ENCODE measurements at regions not wholly inside any gene's neighbourhood (a gene's known extent, or its start where the extent isn't known, plus 50 kb on each side); places are given as distances from the start of the nearest gene placed in this dataset.
"Not testable (repeated sequence)": the region's sequence is repeated elsewhere in the genome, so short reads cannot be mapped to it uniquely, and the experiment has no call there.

GRCh38 chr16:32116080-32116479 lies 137.0 kb upstream of the TP53TG3D start:
- H3K36me3 Mint-ChIP-seq (ENCODE audit: low read depth): no peaks in the 10 kb centered on the region
- H3K27me3 Mint-ChIP-seq (ENCODE audit: insufficient read depth): peaks cover 2% of the 10 kb centered on the region; the same call in 1 of the 2 replicates
- no peak for DNase-seq
- no peaks in the 10 kb centered on the region for H3K4me1 Mint-ChIP-seq (ENCODE audit: low read depth)
- H3K9me3 Mint-ChIP-seq: no peaks in the 10 kb centered on the region
- H3K4me3 Mint-ChIP-seq: peak overlapping the region; percentile 46; the same call in 1 of the 2 replicates
- no peak overlapping the region for H3K27ac Mint-ChIP-seq
- TF ChIP-seq CTCF (IDR thresholded peaks at IDR 0.05): no peak

- H3K36me3 Mint-ChIP-seq (ENCODE audit: low read depth); DNase-seq; H3K27ac Mint-ChIP-seq; H3K9me3 Mint-ChIP-seq; H3K4me1 Mint-ChIP-seq (ENCODE audit: low read depth); H3K27me3 Mint-ChIP-seq (ENCODE audit: insufficient read depth): not testable (repeated sequence)
- peak overlapping the region; percentile 46; the same call in 1 of the 2 replicates for H3K4me3 Mint-ChIP-seq
These were observed 136.6 kb upstream of the TP53TG3D start for GRCh38 chr16:32116533-32116932.

- not testable (repeated sequence) for H3K4me1 Mint-ChIP-seq (ENCODE audit: low read depth); H3K27ac Mint-ChIP-seq; H3K36me3 Mint-ChIP-seq (ENCODE audit: low read depth); DNase-seq; H3K27me3 Mint-ChIP-seq (ENCODE audit: insufficient read depth); H3K9me3 Mint-ChIP-seq; H3K4me3 Mint-ChIP-seq
These were observed 132.7 kb upstream of the TP53TG3D start for GRCh38 chr16:32120372-32120771.

GRCh38 chr16:32120779-32121178 lies 132.3 kb upstream of the TP53TG3D start:
- not testable (repeated sequence) for H3K27me3 Mint-ChIP-seq (ENCODE audit: insufficient read depth); H3K4me3 Mint-ChIP-seq; DNase-seq; H3K4me1 Mint-ChIP-seq (ENCODE audit: low read depth); H3K9me3 Mint-ChIP-seq; H3K36me3 Mint-ChIP-seq (ENCODE audit: low read depth); H3K27ac Mint-ChIP-seq

- not testable (repeated sequence) for DNase-seq; H3K36me3 Mint-ChIP-seq (ENCODE audit: low read depth); H3K4me1 Mint-ChIP-seq (ENCODE audit: low read depth); H3K27me3 Mint-ChIP-seq (ENCODE audit: insufficient read depth); H3K27ac Mint-ChIP-seq; H3K4me3 Mint-ChIP-seq; H3K9me3 Mint-ChIP-seq
These were observed 131.7 kb upstream of the TP53TG3D start for GRCh38 chr16:32121273-32121900.

GRCh38 chr16:32152434-32152833 lies 100.7 kb upstream of the TP53TG3D start:
- H3K27me3 Mint-ChIP-seq (ENCODE audit: insufficient read depth); H3K36me3 Mint-ChIP-seq (ENCODE audit: low read depth); H3K4me3 Mint-ChIP-seq; H3K4me1 Mint-ChIP-seq (ENCODE audit: low read depth); DNase-seq; H3K9me3 Mint-ChIP-seq; H3K27ac Mint-ChIP-seq: not testable (repeated sequence)

GRCh38 chr16:32187918-32188669 lies 65.0 kb upstream of the TP53TG3D start:
- not testable (repeated sequence) for H3K4me1 Mint-ChIP-seq (ENCODE audit: low read depth); H3K36me3 Mint-ChIP-seq (ENCODE audit: low read depth); H3K9me3 Mint-ChIP-seq; H3K4me3 Mint-ChIP-seq; H3K27ac Mint-ChIP-seq; DNase-seq; H3K27me3 Mint-ChIP-seq (ENCODE audit: insufficient read depth)

GRCh38 chr16:32202585-32202984 lies 50.5 kb upstream of the TP53TG3D start:
- H3K4me3 Mint-ChIP-seq; H3K27me3 Mint-ChIP-seq (ENCODE audit: insufficient read depth); H3K27ac Mint-ChIP-seq; H3K9me3 Mint-ChIP-seq; H3K36me3 Mint-ChIP-seq (ENCODE audit: low read depth); DNase-seq; H3K4me1 Mint-ChIP-seq (ENCODE audit: low read depth): not testable (repeated sequence)

Measured in HFFc6 (cell line).